ENCODE measurements at regions not wholly inside any gene's neighbourhood (a gene's known extent, or its start where the extent isn't known, plus 50 kb on each side); places are given as distances from the start of the nearest gene placed in this dataset.
A peak's percentile ranks its signal among the peaks of the same experiment; 100 is the strongest.
"Not testable (repeated sequence)": the region's sequence is repeated elsewhere in the genome, so short reads cannot be mapped to it uniquely, and the experiment has no call there.

GRCh38 chr4:13763707-13764106 is 136.2 kb upstream of the BOD1L1 start:
- DNase-seq (ENCODE audit: low spot score): no peak

GRCh38 chr4:13765539-13765938 is 138.0 kb upstream of the BOD1L1 start:
- no peak for DNase-seq (ENCODE audit: low spot score)

DNA sequence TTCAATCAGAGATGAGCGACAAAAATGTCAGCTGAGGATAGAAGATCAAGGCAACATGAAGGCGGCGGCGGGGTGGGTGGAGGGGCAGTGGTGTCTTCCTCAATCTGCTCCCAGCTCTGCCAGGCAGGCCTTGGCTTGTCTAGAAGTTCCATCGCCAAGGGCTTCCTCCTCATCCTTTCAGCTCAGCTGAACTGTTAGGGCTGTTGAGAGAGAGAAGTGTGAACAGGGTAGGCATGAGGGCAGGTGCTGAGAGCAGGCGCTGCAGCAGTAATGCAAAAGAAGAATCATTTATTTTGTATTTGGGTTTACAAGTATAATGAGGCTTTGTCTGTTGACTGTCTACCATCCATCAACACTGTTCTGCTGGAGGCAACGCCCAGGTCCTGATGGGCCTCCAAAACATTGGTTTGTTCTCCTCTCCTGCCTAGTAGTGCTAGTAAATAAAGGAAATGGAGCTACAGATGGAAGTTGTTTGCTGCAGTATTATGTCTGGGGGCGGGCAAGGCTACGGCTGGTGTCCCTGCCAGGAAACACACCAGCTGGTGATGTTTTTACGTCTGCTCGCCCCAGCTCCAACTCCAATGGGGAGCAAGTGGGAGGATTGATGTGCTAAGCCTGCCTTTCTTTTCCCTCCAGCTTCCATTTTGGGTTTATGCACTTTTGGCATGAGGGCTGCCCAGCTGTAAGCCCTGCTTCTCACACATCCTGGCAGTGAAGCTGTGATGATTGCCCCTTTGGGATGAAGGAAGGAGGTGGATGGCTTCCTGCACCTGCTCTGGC is 139.4 kb upstream of the BOD1L1 start:
- no peak for DNase-seq (ENCODE audit: low spot score)

GRCh38 chr4:13777341-13777740 is 149.8 kb upstream of the BOD1L1 start:
- no peak for DNase-seq (ENCODE audit: low spot score)

- DNase-seq (ENCODE audit: low spot score): no peak
Measured at GRCh38 chr4:13778367-13778766, 150.8 kb upstream of the BOD1L1 start.

DNA sequence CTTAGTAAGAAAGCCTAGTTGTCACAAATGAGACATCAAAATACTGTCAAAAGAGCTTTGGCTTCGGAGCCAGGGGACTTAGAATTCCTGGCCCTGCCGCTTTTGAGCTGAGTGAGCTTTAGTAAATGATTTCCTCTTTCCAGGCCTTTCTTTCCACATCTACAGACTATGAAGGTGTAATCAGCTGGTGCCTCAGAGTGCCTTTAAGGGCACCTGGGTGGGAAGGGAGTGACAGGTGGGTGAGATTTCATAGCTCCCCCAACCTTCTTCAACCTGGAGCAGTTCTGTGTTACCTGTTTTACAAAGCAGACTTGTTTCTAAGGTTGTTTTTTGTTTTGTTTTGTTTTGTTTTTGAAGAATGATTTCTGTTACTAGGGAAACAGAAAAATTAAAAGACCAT is 154.7 kb upstream of the BOD1L1 start:
- DNase-seq (ENCODE audit: low spot score): no peak

- DNase-seq (ENCODE audit: low spot score): peak; percentile 87
Measured at GRCh38 chr4:13783800-13784411, 156.4 kb upstream of the BOD1L1 start.

DNA sequence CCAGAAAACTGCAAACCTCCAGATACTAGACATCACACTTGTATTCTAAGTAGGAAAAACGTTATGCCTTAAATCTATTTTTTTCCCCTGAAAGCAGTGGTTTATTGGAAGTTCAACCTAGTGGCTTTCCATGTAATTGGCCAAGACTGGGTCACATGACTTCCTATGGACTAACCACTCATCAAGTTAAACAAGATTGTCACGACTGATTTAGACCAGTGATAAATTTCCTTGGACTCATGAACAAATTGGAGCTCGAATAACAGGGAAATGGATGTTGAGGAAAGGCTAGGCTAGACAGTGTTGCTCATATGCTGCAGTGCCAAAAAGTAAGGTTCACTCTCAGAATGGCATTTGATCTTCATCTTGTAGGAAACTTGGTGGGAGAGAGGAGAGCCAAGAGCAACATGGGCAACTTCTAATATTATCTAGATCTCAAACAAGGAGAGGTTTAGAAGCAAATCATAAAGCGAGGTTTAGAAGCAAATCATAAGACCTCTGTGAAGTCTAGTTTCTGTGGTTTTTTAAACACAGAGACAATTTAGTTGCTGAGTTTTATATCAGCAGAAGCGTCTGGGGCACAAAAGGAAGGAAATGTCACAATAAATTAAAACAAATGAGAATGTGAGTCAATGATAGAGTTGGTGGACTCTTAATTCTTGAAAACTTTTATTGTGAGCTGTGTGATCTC is 165.6 kb upstream of the BOD1L1 start:
- no peak for DNase-seq (ENCODE audit: low spot score)

DNA sequence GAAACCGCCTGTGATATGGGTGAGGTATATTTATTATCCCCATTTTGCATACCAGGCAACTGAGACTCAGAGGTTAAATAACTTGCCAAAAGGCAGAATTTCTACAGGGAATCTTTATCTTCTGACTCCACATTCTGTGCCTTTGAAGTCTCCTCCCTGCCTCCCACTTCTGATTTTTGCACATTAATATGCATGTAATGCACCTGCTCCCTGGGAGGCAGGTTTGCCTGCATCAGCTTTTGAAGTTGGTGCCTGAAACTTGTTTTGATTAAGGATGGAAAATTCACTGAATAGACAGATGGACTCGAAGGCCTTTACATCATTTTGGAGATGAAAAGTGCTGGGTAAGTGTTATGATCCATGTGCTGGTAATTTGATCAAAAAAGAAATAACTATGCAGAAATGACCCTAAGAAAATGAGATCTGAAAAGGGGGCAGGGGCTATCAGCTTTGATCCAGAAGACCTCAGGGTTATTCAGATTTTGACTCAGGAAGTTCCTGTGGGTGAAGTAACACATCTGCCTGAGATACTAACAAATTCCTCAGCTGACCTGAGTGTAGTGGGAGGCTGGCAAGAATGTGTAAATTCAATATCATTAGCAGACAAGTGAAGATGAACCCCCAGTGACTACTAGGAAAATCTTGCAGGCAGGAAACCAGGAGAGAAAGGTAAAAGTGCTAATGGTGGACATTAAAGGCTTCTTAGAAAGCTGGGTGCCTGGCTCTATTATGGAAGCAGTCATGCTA is 167.5 kb upstream of the BOD1L1 start:
- no peak for DNase-seq (ENCODE audit: low spot score)

- no peak for DNase-seq (ENCODE audit: low spot score)
Measured at GRCh38 chr4:13797061-13797460, 169.5 kb upstream of the BOD1L1 start.

DNA sequence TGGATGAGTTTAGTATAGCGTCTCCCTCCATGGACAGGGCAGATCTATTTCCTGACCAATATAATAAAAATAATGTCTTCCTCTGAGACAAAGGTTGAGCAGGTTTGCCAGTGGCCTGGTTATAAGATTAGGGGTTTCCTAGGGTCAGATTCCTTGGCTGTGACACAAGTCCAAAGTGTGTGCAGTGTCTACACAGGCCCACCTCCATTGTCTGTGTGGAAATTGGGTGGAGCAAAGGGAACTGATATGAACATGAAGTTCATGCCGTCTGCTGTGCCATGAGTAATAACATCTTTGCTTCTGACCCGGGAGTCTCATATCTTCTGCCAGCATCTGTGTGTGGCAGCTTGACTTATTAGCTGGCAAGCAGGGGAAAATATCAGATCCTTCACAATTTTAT is 187.7 kb upstream of the BOD1L1 start:
- DNase-seq (ENCODE audit: low spot score): no peak

- no peak for DNase-seq (ENCODE audit: low spot score)
Measured at GRCh38 chr4:13816472-13816871, 188.9 kb upstream of the BOD1L1 start.

GRCh38 chr4:13821522-13821921 is 194.0 kb upstream of the BOD1L1 start:
- no peak for DNase-seq (ENCODE audit: low spot score)

DNA sequence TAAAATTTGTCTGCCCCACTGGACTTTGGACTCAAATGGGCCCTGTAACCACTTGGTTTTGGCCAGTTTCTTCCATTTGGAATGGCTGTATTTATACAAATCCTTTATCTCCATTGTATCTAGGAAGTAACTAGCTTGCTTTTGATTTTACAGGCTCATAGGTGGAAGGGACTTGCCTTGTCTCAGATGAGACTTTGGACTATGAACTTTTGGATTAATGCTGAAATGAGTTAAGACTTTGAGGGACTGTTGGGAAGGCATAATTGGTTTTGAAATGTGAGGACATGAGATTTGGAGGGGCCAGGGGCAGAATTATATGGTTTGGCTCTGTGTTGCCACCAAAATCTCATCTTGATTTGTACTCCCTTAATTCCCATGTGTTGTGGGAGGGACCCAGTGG is 198.3 kb upstream of the BOD1L1 start:
- not testable (repeated sequence) for DNase-seq (ENCODE audit: low spot score)

- DNase-seq (ENCODE audit: low spot score): no peak
Measured at GRCh38 chr4:13829457-13829856, 201.9 kb upstream of the BOD1L1 start.

DNA sequence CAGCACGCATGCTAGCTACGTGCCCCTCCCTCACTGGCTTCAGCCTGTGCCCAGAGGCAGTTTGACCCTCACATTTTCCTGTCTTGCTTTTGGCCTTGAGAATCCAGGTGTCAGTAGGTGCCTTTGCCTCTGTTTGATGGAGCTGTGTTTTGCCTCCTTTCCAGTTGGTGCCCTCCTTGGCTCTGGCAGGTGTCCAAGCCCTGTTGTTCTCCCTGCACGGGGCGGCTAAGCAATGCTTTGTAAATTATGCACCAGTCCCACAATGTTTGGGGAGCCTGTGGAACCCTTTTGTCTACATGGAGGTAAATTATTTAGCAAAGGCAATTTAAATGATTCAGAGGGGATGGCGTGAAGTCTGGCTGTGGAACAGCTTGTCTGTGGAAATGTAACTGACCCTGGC is 202.9 kb upstream of the BOD1L1 start:
- no peak for DNase-seq (ENCODE audit: low spot score)

DNA sequence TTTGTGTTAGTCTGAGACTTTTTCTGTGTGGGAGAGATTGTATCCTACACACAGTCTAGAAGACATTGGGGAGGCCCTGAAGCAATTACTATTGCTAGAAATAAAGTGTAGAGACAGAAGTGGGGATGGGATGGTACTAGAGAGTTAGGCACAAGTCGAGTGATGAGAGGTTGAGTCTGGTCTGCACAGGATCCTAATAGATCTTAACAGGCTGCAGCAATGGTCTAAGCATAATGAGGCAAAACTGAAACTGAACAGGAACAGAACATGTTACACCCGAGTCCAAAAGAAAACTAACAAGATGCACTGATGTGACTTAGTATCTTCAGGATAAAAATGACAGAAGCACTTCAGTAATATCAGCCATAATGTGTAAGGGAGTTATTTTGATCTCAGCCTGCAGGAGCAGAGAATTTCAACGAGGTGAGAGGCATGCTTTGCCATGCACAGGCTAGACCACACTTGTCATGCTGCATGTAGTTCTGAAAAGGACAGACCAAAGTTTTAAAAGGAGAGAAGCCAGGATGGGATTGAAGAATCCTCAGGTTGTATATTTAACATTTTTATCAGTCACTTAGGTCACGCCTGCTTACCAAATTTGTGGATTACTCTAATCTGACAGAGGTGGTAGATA is 205.8 kb upstream of the BOD1L1 start:
- no peak for DNase-seq (ENCODE audit: low spot score)

DNA sequence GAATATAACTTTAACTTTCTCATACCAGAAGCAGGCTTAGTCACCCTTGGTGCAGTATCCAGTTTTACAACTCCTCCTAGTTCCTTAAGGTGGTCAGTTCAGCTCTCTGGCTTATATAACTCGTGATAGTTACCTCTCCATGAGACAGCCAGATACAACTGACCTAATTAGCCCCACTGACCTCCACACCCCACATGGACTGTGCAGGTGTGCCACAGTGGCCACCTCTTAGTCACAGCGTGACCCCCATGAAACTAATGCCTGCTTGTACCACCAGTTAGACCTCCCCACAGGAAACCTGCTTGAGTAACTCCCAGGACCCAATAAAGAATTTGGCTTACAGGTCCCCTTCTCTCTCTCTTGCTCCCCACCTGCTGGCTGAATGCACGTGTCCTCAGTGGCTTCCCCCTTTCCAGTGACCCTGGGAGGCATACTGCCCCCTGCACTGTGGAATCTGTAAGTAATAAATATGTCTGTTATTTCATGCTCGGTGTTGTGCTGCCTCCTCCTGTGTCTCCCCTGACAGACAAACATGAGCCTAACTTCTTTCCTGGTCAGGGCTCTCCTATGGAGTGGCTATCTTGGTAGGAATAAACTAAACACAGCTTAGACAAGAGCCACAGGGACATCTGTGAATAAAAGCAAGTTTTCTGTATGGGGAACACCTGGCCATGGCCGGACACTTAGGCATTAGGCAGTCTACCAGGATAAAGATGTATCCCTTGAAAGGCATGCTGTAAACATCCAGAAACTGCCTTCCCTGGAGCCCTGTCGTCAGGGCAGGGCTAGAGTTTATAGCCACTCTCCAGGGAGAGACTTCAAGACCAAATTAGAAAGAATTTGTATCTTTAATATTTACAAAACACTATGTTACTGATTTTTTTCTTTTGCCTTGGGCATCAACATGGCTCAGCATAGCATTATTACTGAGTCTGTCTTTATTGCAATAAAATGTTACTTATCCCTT is 209.7 kb upstream of the BOD1L1 start:
- DNase-seq (ENCODE audit: low spot score): no peak

DNA sequence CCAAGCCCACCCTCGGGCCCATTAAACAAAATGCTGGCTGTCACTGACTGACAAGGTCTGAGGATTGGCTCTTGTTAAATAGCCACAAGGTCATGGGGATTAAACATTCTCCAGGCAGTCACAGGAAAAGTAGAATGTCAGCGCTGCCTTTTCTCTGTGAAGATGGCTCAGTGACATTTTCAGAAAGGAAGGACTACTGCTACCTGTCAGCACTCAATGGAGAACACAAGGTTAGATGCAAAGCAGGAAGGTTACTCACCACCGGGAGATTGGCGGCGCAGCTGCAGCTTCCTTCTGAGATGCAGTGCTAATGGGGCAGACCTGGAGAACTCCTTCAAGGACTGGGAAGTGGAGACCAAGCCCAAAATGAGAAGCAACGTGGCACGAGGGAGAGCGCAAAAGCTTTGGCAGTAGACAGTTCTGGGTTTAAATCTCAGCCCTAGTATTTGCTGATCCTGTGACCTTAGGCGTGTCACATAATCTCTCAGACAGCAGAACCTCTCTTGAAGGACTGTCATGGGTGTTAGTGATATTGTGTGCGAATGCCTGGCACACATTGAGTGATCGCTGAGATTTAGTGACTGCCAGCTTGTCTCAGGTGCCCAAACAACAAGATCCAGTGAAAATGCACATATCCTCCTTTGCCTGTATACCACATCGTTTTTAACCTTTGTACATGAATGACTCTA is 213.1 kb upstream of the BOD1L1 start:
- DNase-seq (ENCODE audit: low spot score): no peak

DNA sequence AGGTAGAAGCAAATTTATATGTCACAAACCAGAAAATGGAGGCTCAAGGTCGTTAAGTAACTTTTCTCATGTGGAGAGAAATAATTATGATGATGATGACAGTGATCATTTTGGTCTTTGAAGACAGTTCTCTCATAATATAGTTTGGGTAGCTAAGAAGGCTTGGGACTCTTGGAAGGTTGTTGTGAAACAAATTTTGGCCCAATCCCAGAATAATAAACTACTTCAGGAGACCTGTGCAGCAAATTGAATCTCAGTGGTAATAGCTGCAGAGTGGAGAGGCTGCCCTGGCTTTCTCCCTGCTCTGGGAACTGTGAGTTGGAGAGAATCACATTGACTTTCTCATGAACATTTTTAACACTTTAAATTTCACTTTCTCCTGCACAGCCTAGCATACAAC is 217.2 kb upstream of the BOD1L1 start:
- no peak for DNase-seq (ENCODE audit: low spot score)

Measured in putamen (tissue), 1 donor.